ENCODE measurements at regions not wholly inside any gene's neighbourhood (a gene's known extent, or its start where the extent isn't known, plus 50 kb on each side); places are given as distances from the start of the nearest gene placed in this dataset.
A peak's percentile ranks its signal among the peaks of the same experiment; 100 is the strongest.

DNA sequence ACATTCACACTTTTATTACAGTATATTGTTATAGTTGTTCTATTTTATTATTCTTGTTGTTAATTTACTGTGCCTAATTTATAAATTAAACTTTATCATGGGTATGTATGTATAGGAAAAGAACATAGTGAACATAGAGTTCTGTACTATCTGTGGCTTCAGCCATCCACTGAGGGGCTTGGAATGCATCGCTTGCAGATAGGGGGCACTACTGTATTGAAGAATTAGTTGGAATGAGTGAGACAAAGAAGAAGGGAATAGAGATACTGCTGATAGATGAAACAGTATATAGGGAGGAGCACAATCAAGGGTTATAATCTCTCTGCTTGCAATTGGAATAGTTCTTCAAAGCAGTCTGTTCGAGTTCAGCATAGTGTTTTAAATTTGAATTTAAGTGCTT is 432.2 kb downstream of the RAB38 start:
- Histone ChIP-seq H2AFZ (no peak overlapping the region), H3K4me3 (no peak overlapping the region), H3K9me2 (ENCODE audit: insufficient read depth) (peaks cover 2% of the 10 kb centered on the region; the same call in 1 of the 2 replicates), H3K27me3 (ENCODE audit: insufficient read depth) (no peaks in the 10 kb centered on the region), H3K4me1 (ENCODE audit: insufficient read depth) (no peaks in the 10 kb centered on the region), H3K79me2 (replicated peaks; ENCODE audit: insufficient read depth) (no peaks in the 10 kb centered on the region), H3K4me2 (no peak overlapping the region), H3F3A (replicated peaks; ENCODE audit: low read depth) (no peaks in the 10 kb centered on the region), H3K27ac (ENCODE audit: low read depth) (no peak overlapping the region), H3K36me3 (ENCODE audit: insufficient read depth) (no peaks in the 10 kb centered on the region), H4K20me1 (replicated peaks; ENCODE audit: insufficient read depth) (no peaks in the 10 kb centered on the region)
- Mint-ChIP-seq H3K4me3 (no peak overlapping the region), H3K4me1 (no peaks in the 10 kb centered on the region), H3K9me3 (no peaks in the 10 kb centered on the region), H3K36me3 (ENCODE audit: low read depth) (no peaks in the 10 kb centered on the region), H3K27ac (no peak overlapping the region), H3K27me3 (ENCODE audit: insufficient read depth, low read depth, poor library complexity) (no peaks in the 10 kb centered on the region)
- TF ChIP-seq, protein P1, sequence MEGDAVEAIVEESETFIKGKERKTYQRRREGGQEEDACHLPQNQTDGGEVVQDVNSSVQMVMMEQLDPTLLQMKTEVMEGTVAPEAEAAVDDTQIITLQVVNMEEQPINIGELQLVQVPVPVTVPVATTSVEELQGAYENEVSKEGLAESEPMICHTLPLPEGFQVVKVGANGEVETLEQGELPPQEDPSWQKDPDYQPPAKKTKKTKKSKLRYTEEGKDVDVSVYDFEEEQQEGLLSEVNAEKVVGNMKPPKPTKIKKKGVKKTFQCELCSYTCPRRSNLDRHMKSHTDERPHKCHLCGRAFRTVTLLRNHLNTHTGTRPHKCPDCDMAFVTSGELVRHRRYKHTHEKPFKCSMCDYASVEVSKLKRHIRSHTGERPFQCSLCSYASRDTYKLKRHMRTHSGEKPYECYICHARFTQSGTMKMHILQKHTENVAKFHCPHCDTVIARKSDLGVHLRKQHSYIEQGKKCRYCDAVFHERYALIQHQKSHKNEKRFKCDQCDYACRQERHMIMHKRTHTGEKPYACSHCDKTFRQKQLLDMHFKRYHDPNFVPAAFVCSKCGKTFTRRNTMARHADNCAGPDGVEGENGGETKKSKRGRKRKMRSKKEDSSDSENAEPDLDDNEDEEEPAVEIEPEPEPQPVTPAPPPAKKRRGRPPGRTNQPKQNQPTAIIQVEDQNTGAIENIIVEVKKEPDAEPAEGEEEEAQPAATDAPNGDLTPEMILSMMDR (conservative IDR thresholded peaks at IDR 0.05; ENCODE audit: low read depth in 2 of 2) = peak; percentile 74 to 75
- TF ChIP-seq ZNF114 (CRISPR knock-in tag; IDR thresholded peaks at IDR 0.05) = no peak
- peak; percentile 59 for DNase-seq (ENCODE audit: low spot score)
- peak; percentile 85 for ATAC-seq

DNA sequence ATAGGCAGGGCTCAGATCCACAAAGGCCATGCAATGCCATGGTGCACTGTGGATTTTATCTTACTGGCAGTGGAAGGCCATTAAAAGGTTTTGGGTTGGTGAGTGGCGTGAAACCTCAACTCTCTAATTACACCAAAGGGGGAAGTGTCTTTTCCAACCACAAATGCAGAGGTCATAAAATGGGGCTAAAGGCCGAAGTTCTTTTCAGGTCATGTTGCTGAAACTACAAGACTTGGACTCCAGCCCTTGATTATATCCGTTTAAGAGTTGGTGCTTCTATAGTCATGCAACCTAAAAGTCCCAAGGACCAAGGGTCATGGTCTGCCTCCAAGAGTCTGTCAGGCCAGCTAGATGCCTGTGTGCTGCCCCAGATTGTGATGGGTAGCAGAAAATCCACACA is 434.3 kb downstream of the RAB38 start:
- ATAC-seq = no peak
- no peaks in the 10 kb centered on the region for H3K9me3 Mint-ChIP-seq
- H3K9me2 ChIP-seq (ENCODE audit: insufficient read depth) = peaks cover 2% of the 10 kb centered on the region; the same call in 1 of the 2 replicates
- H3K4me2 ChIP-seq = no peak overlapping the region
- DNase-seq (ENCODE audit: low spot score) = no peak
- H3F3A ChIP-seq (replicated peaks; ENCODE audit: low read depth) = no peaks in the 10 kb centered on the region
- H3K36me3 ChIP-seq (ENCODE audit: insufficient read depth) = no peaks in the 10 kb centered on the region
- no peaks in the 10 kb centered on the region for H3K79me2 ChIP-seq (replicated peaks; ENCODE audit: insufficient read depth)
- H3K27ac Mint-ChIP-seq = no peak overlapping the region
- H3K4me3 Mint-ChIP-seq = no peak overlapping the region
- no peak overlapping the region for H3K4me3 ChIP-seq
- no peaks in the 10 kb centered on the region for H3K4me1 ChIP-seq (ENCODE audit: insufficient read depth)
- H3K27me3 ChIP-seq (ENCODE audit: insufficient read depth) = no peaks in the 10 kb centered on the region
- no peak overlapping the region for H3K27ac ChIP-seq (ENCODE audit: low read depth)
- H4K20me1 ChIP-seq (replicated peaks; ENCODE audit: insufficient read depth) = no peaks in the 10 kb centered on the region
- 0 out of 2 replicates have a peak overlapping the region, but pooled peaks have one; percentile 3 for H2AFZ ChIP-seq
- H3K27me3 Mint-ChIP-seq (ENCODE audit: insufficient read depth, low read depth, poor library complexity) = no peaks in the 10 kb centered on the region
- H3K4me1 Mint-ChIP-seq = no peaks in the 10 kb centered on the region
- H3K36me3 Mint-ChIP-seq (ENCODE audit: low read depth) = no peaks in the 10 kb centered on the region
- TF ChIP-seq JUNB (IDR thresholded peaks at IDR 0.05; ENCODE audit: unreplicated experiment) = no peak
- TF ChIP-seq, protein P2, sequence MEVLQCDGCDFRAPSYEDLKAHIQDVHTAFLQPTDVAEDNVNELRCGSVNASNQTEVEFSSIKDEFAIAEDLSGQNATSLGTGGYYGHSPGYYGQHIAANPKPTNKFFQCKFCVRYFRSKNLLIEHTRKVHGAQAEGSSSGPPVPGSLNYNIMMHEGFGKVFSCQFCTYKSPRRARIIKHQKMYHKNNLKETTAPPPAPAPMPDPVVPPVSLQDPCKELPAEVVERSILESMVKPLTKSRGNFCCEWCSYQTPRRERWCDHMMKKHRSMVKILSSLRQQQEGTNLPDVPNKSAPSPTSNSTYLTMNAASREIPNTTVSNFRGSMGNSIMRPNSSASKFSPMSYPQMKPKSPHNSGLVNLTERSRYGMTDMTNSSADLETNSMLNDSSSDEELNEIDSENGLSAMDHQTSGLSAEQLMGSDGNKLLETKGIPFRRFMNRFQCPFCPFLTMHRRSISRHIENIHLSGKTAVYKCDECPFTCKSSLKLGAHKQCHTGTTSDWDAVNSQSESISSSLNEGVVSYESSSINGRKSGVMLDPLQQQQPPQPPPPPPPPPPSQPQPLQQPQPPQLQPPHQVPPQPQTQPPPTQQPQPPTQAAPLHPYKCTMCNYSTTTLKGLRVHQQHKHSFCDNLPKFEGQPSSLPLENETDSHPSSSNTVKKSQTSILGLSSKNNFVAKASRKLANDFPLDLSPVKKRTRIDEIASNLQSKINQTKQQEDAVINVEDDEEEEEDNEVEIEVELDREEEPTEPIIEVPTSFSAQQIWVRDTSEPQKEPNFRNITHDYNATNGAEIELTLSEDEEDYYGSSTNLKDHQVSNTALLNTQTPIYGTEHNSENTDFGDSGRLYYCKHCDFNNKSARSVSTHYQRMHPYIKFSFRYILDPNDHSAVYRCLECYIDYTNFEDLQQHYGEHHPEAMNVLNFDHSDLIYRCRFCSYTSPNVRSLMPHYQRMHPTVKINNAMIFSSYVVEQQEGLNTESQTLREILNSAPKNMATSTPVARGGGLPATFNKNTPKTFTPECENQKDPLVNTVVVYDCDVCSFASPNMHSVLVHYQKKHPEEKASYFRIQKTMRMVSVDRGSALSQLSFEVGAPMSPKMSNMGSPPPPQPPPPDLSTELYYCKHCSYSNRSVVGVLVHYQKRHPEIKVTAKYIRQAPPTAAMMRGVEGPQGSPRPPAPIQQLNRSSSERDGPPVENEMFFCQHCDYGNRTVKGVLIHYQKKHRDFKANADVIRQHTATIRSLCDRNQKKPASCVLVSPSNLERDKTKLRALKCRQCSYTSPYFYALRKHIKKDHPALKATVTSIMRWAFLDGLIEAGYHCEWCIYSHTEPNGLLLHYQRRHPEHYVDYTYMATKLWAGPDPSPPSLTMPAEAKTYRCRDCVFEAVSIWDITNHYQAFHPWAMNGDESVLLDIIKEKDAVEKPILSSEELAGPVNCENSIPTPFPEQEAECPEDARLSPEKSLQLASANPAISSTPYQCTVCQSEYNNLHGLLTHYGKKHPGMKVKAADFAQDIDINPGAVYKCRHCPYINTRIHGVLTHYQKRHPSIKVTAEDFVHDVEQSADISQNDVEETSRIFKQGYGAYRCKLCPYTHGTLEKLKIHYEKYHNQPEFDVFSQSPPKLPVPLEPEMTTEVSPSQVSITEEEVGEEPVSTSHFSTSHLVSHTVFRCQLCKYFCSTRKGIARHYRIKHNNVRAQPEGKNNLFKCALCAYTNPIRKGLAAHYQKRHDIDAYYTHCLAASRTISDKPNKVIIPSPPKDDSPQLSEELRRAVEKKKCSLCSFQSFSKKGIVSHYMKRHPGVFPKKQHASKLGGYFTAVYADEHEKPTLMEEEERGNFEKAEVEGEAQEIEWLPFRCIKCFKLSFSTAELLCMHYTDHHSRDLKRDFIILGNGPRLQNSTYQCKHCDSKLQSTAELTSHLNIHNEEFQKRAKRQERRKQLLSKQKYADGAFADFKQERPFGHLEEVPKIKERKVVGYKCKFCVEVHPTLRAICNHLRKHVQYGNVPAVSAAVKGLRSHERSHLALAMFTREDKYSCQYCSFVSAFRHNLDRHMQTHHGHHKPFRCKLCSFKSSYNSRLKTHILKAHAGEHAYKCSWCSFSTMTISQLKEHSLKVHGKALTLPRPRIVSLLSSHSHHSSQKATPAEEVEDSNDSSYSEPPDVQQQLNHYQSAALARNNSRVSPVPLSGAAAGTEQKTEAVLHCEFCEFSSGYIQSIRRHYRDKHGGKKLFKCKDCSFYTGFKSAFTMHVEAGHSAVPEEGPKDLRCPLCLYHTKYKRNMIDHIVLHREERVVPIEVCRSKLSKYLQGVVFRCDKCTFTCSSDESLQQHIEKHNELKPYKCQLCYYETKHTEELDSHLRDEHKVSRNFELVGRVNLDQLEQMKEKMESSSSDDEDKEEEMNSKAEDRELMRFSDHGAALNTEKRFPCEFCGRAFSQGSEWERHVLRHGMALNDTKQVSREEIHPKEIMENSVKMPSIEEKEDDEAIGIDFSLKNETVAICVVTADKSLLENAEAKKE (CRISPR knock-in tag; IDR thresholded peaks at IDR 0.05) = no peak
- TF ChIP-seq POLR2AphosphoS5 (IDR thresholded peaks at IDR 0.05; ENCODE audit: low read depth) = no peak
- TF ChIP-seq NANOG (IDR thresholded peaks at IDR 0.05; ENCODE audit: borderline replicate concordance) = no peak
- TF ChIP-seq ZNF331 (CRISPR knock-in tag; IDR thresholded peaks at IDR 0.05; ENCODE audit: low read depth) = no peak
- no peak for TF ChIP-seq CREB1 (CRISPR knock-in tag; IDR thresholded peaks at IDR 0.05; ENCODE audit: low read depth)
- TF ChIP-seq, protein P1 (conservative IDR thresholded peaks at IDR 0.05; ENCODE audit: low read depth in 2 of 2) = no peak
- TF ChIP-seq STAT1 (IDR thresholded peaks at IDR 0.05; ENCODE audit: unreplicated experiment) = no peak
- TF ChIP-seq EZH2phosphoT487 (IDR thresholded peaks at IDR 0.05; ENCODE audit: unreplicated experiment) = no peak
- TF ChIP-seq, protein P3, sequence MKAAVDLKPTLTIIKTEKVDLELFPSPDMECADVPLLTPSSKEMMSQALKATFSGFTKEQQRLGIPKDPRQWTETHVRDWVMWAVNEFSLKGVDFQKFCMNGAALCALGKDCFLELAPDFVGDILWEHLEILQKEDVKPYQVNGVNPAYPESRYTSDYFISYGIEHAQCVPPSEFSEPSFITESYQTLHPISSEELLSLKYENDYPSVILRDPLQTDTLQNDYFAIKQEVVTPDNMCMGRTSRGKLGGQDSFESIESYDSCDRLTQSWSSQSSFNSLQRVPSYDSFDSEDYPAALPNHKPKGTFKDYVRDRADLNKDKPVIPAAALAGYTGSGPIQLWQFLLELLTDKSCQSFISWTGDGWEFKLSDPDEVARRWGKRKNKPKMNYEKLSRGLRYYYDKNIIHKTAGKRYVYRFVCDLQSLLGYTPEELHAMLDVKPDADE (IDR thresholded peaks at IDR 0.05) = no peak
- TF ChIP-seq EZH2 (IDR thresholded peaks at IDR 0.05; ENCODE audit: low read depth, unreplicated experiment) = no peak

Measured in GM23338 (cell line).